ENCODE measurements at regions not wholly inside any gene's neighbourhood (a gene's known extent, or its start where the extent isn't known, plus 50 kb on each side); places are given as distances from the start of the nearest gene placed in this dataset.
"Not testable (repeated sequence)": the region's sequence is repeated elsewhere in the genome, so short reads cannot be mapped to it uniquely, and the experiment has no call there.

GRCh38 chr9:40939888-40940209, 188.6 kb downstream of the FOXD4L6 start:
- H3K9me2 ChIP-seq (replicated peaks; ENCODE audit: insufficient read depth, low read length); H3K36me3 ChIP-seq (ENCODE audit: low read length); H4K20me1 ChIP-seq (ENCODE audit: low read depth, low read length); H3K27me3 ChIP-seq (ENCODE audit: low read length); H3F3A ChIP-seq (ENCODE audit: insufficient read depth); H3K79me2 ChIP-seq (ENCODE audit: insufficient read depth, low read length); H3K4me3 ChIP-seq (ENCODE audit: insufficient read depth, low read length, poor library complexity, severe bottlenecking); H3K27ac ChIP-seq (ENCODE audit: low read depth, low read length); H3K4me2 ChIP-seq (ENCODE audit: low read depth, low read length, poor library complexity, severe bottlenecking); H3K9ac ChIP-seq (ENCODE audit: low read length); H3K9me3 ChIP-seq (ENCODE audit: insufficient read depth, low read length); H2AFZ ChIP-seq (ENCODE audit: low read depth, low read length, severe bottlenecking): not testable (repeated sequence)

- H3K4me2 ChIP-seq (ENCODE audit: low read depth, low read length, poor library complexity, severe bottlenecking); H3K9me2 ChIP-seq (replicated peaks; ENCODE audit: insufficient read depth, low read length); H2AFZ ChIP-seq (ENCODE audit: low read depth, low read length, severe bottlenecking): not testable (repeated sequence)
Measured at GRCh38 chr9:40939201-40939887, 189.1 kb downstream of the FOXD4L6 start.

GRCh38 chr9:40935336-40935735, 193.1 kb downstream of the FOXD4L6 start:
- Histone ChIP-seq H4K20me1 (ENCODE audit: low read depth, low read length) (no peaks in the 10 kb centered on the region), H3K36me3 (ENCODE audit: low read length) (no peaks in the 10 kb centered on the region), H3K27me3 (ENCODE audit: low read length) (no peaks in the 10 kb centered on the region), H3K4me3 (ENCODE audit: insufficient read depth, low read length, poor library complexity, severe bottlenecking) (no peak overlapping the region), H3K9ac (ENCODE audit: low read length) (no peak overlapping the region), H2AFZ (ENCODE audit: low read depth, low read length, severe bottlenecking) (no peak overlapping the region), H3K4me2 (ENCODE audit: low read depth, low read length, poor library complexity, severe bottlenecking) (no peak overlapping the region), H3K79me2 (ENCODE audit: insufficient read depth, low read length) (no peaks in the 10 kb centered on the region), H3F3A (ENCODE audit: insufficient read depth) (no peaks in the 10 kb centered on the region), H3K27ac (ENCODE audit: low read depth, low read length) (no peak overlapping the region), H3K9me3 (ENCODE audit: insufficient read depth, low read length) (no peaks in the 10 kb centered on the region), H3K9me2 (replicated peaks; ENCODE audit: insufficient read depth, low read length) (no peaks in the 10 kb centered on the region)
- TF ChIP-seq CTCF (IDR thresholded peaks at IDR 0.05; ENCODE audit: insufficient read depth, low read length, poor library complexity, severe bottlenecking) (no peak), EZH2phosphoT487 (conservative IDR thresholded peaks at IDR 0.05; ENCODE audit: low read length) (no peak)

More at GRCh38 chr9:40939201-40939887, 189.1 kb downstream of the FOXD4L6 start:
- H3K9me3 ChIP-seq (ENCODE audit: insufficient read depth, low read length); H3K9ac ChIP-seq (ENCODE audit: low read length); H4K20me1 ChIP-seq (ENCODE audit: low read depth, low read length); H3K4me3 ChIP-seq (ENCODE audit: insufficient read depth, low read length, poor library complexity, severe bottlenecking); H3K36me3 ChIP-seq (ENCODE audit: low read length); H3K27ac ChIP-seq (ENCODE audit: low read depth, low read length); H3K79me2 ChIP-seq (ENCODE audit: insufficient read depth, low read length); H3F3A ChIP-seq (ENCODE audit: insufficient read depth); H3K27me3 ChIP-seq (ENCODE audit: low read length): not testable (repeated sequence)

GRCh38 chr9:40934480-40934879, 194.0 kb downstream of the FOXD4L6 start:
- not testable (repeated sequence) for H3K9me2 ChIP-seq (replicated peaks; ENCODE audit: insufficient read depth, low read length); H3K9me3 ChIP-seq (ENCODE audit: insufficient read depth, low read length); H4K20me1 ChIP-seq (ENCODE audit: low read depth, low read length); H2AFZ ChIP-seq (ENCODE audit: low read depth, low read length, severe bottlenecking); H3K79me2 ChIP-seq (ENCODE audit: insufficient read depth, low read length); H3K4me3 ChIP-seq (ENCODE audit: insufficient read depth, low read length, poor library complexity, severe bottlenecking); H3K4me2 ChIP-seq (ENCODE audit: low read depth, low read length, poor library complexity, severe bottlenecking); H3K36me3 ChIP-seq (ENCODE audit: low read length); H3K9ac ChIP-seq (ENCODE audit: low read length); H3K27me3 ChIP-seq (ENCODE audit: low read length); H3F3A ChIP-seq (ENCODE audit: insufficient read depth); H3K27ac ChIP-seq (ENCODE audit: low read depth, low read length)

- H3K4me3 ChIP-seq (ENCODE audit: insufficient read depth, low read length, poor library complexity, severe bottlenecking); H3K9me2 ChIP-seq (replicated peaks; ENCODE audit: insufficient read depth, low read length); H2AFZ ChIP-seq (ENCODE audit: low read depth, low read length, severe bottlenecking); H3F3A ChIP-seq (ENCODE audit: insufficient read depth); H3K9ac ChIP-seq (ENCODE audit: low read length); H3K79me2 ChIP-seq (ENCODE audit: insufficient read depth, low read length); H3K27me3 ChIP-seq (ENCODE audit: low read length); H3K27ac ChIP-seq (ENCODE audit: low read depth, low read length); H3K36me3 ChIP-seq (ENCODE audit: low read length); H3K4me2 ChIP-seq (ENCODE audit: low read depth, low read length, poor library complexity, severe bottlenecking); H4K20me1 ChIP-seq (ENCODE audit: low read depth, low read length): not testable (repeated sequence)
- H3K9me3 ChIP-seq (ENCODE audit: insufficient read depth, low read length), result peaks cover 14% of the 10 kb centered on the region; the same call in 1 of the 2 replicates
Measured at GRCh38 chr9:40930426-40930825, 198.1 kb downstream of the FOXD4L6 start.

- H3K36me3 ChIP-seq (ENCODE audit: low read length); H2AFZ ChIP-seq (ENCODE audit: low read depth, low read length, severe bottlenecking); H3K4me3 ChIP-seq (ENCODE audit: insufficient read depth, low read length, poor library complexity, severe bottlenecking); H3K27me3 ChIP-seq (ENCODE audit: low read length); H4K20me1 ChIP-seq (ENCODE audit: low read depth, low read length); H3F3A ChIP-seq (ENCODE audit: insufficient read depth); H3K79me2 ChIP-seq (ENCODE audit: insufficient read depth, low read length); H3K4me2 ChIP-seq (ENCODE audit: low read depth, low read length, poor library complexity, severe bottlenecking); H3K9me2 ChIP-seq (replicated peaks; ENCODE audit: insufficient read depth, low read length); H3K9ac ChIP-seq (ENCODE audit: low read length); H3K27ac ChIP-seq (ENCODE audit: low read depth, low read length): not testable (repeated sequence)
- H3K9me3 ChIP-seq (ENCODE audit: insufficient read depth, low read length), result peaks cover 14% of the 10 kb centered on the region; the same call in 1 of the 2 replicates
Measured at GRCh38 chr9:40929488-40929845, 199.0 kb downstream of the FOXD4L6 start.

Measured in SU-DHL-6 (cell line).